ENCODE measurements at regions not wholly inside any gene's neighbourhood (a gene's known extent, or its start where the extent isn't known, plus 50 kb on each side); places are given as distances from the start of the nearest gene placed in this dataset.

DNA sequence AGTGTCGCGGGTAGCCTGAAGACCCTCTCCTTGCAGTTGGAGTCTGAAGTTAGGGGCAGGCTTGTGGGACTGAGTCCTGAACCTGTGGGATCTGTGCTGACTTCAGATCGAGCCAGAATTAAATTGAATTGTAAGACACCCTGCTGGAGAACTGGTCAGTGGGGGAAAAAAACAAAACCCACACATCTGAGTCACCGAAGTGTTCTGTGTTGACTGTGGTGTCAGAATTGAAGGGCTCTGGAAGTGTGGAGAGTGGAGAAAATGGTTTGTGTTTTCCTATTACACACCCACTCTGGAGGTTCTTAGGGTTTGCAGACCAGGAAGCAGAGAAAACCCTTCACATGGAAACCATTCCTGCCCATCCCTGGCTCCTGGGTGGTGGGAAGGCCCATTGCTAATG lies 209.5 kb upstream of the GALNT2 start:
- Mint-ChIP-seq H3K9me3 (no peaks in the 10 kb centered on the region), H3K27ac (ENCODE audit: unreplicated experiment) (no peak overlapping the region), H3K27me3 (ENCODE audit: low read depth) (peaks cover 2% of the 10 kb centered on the region), H3K36me3 (ENCODE audit: low read depth) (no peaks in the 10 kb centered on the region), H3K4me1 (peaks cover 24% of the 10 kb centered on the region), H3K4me3 (no peak overlapping the region)
- TF ChIP-seq CTCF (conservative IDR thresholded peaks at IDR 0.05): no peak
- no peak for DNase-seq (ENCODE audit: low read depth, low spot score)

DNA sequence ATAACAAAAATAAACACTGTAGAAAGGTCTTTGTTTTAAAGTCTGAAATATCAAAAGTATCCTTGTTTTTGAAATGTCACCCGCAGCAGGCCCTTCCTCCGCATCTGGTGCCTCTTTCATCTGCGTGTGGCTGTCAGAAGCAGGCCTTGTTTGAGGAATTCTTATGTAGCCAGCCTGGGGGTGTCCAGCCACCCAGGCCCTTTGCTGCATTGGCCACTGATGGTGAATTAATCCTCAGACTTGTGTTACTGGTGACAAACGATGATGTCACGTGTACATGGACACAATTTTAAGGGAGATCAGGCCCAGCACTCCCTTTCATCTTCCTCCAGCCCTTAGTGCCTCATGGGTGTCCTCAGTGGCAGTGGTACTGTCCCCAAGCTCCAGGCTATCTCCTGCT lies 208.0 kb upstream of the GALNT2 start:
- Mint-ChIP-seq H3K36me3 (ENCODE audit: low read depth) (no peaks in the 10 kb centered on the region), H3K9me3 (no peaks in the 10 kb centered on the region), H3K27me3 (ENCODE audit: low read depth) (peaks cover 2% of the 10 kb centered on the region), H3K4me1 (peaks cover 35% of the 10 kb centered on the region), H3K27ac (ENCODE audit: unreplicated experiment) (no peak overlapping the region), H3K4me3 (no peak overlapping the region)
- no peak for TF ChIP-seq CTCF (conservative IDR thresholded peaks at IDR 0.05)
- DNase-seq (ENCODE audit: low read depth, low spot score): no peak

- DNase-seq (ENCODE audit: low read depth, low spot score): no peak
- TF ChIP-seq CTCF (conservative IDR thresholded peaks at IDR 0.05): no peak
- Mint-ChIP-seq H3K27ac (ENCODE audit: unreplicated experiment) (no peak overlapping the region), H3K4me3 (no peak overlapping the region), H3K9me3 (no peaks in the 10 kb centered on the region), H3K27me3 (ENCODE audit: low read depth) (no peaks in the 10 kb centered on the region), H3K36me3 (ENCODE audit: low read depth) (no peaks in the 10 kb centered on the region), H3K4me1 (peaks cover 38% of the 10 kb centered on the region)
Measured at GRCh38 chr1:229860926-229861325, 206.1 kb upstream of the GALNT2 start.

DNA sequence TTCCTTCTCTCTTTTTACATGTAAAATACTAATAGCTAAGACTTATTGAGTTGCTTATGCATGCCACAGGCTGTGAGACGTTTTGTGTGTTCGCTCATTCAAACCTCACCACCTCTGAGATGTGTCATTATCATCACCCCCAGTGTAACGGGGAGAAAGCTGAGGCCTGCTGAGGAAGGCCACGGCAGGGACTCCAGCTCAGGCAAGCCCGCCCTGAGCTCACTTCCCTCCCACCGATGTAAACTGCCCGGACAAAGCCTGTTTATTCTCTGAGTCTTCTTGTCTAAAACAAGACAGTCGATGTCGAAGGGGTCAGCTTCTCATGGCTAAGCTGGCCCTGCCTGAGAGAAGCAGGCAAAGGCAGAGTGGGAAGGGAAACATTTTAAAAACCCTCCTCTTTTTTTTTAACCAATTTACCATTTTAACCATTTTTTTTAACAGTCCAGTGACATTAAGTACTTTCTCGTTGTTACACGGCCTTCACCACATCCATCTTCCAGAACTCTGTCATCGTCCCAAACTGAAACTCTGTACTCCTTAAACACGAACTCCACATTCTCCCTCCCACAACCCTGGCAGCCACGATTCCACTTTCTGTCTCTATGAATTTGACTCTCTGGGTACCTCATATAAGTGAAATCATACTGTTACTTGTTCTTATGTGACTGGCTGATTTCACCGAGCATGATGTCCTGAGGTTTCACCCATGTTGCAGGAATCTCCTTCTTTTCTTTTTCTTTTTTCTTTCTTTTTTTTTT lies 204.8 kb upstream of the GALNT2 start:
- H3K27ac Mint-ChIP-seq (ENCODE audit: unreplicated experiment): peak overlapping the region; percentile 29
- no peaks in the 10 kb centered on the region for H3K27me3 Mint-ChIP-seq (ENCODE audit: low read depth)
- no peaks in the 10 kb centered on the region for H3K36me3 Mint-ChIP-seq (ENCODE audit: low read depth)
- peaks cover 3% of the 10 kb centered on the region for H3K9me3 Mint-ChIP-seq
- H3K4me1 Mint-ChIP-seq: peaks cover 38% of the 10 kb centered on the region
- peak overlapping the region; percentile 0 for H3K4me3 Mint-ChIP-seq
- DNase-seq (ENCODE audit: low read depth, low spot score): peak; percentile 38
- TF ChIP-seq CTCF (conservative IDR thresholded peaks at IDR 0.05): no peak

DNA sequence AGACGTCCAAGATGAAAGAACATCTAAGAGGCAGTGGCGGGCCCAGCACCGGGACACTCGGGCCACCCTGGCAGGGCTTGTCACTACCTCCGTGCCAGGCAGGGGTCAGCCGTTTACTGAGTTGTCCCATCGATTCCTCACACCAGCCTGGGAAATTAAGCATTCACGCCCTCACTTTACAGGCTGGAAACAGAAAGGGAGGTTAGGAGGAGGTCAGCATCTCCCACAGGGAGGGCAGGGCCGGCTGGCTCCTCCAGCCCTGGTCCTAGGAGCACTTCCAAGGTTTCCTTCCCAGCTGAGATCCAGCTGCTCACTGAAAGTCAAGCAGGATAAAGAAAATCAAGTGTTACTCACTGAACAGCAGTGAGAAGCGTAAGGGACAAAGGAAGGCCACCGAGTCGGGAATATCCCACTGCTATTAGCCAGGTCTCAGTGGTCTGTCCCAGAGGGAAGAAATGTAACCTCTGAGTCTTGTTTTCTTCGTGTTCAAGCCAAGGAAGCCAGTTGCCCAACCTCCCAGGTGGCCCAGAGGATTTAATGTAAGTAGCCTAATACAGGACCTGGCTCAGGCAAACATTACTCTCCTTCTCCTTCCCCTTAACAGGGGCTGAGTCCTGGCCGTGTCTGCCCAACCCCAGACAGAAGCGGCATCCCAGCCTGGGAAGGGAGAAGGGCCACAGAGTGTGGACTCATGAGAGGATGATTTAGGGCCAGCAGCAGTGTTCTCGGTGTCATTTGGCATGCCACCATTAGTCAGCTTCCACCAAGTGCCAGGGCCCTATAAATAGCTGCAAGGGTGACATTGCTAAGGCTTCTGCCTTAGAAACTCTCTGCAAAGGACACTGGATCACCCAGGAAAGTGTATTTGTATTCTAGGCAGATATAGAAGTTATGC lies 203.1 kb upstream of the GALNT2 start:
- Mint-ChIP-seq H3K4me1 (peaks cover 42% of the 10 kb centered on the region), H3K4me3 (no peak overlapping the region), H3K27me3 (ENCODE audit: low read depth) (no peaks in the 10 kb centered on the region), H3K36me3 (ENCODE audit: low read depth) (no peaks in the 10 kb centered on the region), H3K9me3 (peaks cover 3% of the 10 kb centered on the region), H3K27ac (ENCODE audit: unreplicated experiment) (no peak overlapping the region)
- no peak for TF ChIP-seq CTCF (conservative IDR thresholded peaks at IDR 0.05)
- no peak for DNase-seq (ENCODE audit: low read depth, low spot score)

All from neural crest cell (in vitro differentiated cells).